ENCODE measurements at regions not wholly inside any gene's neighbourhood (a gene's known extent, or its start where the extent isn't known, plus 50 kb on each side); places are given as distances from the start of the nearest gene placed in this dataset.

DNA sequence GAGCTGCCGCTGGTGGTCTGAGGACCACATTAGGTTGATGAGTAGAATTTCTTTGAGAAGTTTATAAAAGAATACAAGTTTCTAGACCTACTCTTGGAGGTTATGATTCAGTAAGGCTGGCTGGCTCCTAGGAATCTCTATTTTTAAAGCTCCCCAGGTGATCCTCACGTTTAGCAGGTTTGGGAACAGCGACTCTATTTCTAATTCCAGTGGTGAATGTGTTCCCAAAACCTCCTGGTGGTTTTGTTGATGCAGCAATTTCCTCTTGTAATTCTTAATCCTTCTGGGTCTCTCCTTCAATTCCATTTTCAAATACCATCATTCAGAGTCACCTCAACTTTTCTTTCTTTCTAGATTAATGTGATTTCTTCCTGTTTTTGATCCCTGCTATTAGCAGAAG lies 215.9 kb upstream of the RFX3 start:
- TF ChIP-seq, protein P1, sequence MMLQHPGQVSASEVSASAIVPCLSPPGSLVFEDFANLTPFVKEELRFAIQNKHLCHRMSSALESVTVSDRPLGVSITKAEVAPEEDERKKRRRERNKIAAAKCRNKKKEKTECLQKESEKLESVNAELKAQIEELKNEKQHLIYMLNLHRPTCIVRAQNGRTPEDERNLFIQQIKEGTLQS (IDR thresholded peaks at IDR 0.05; ENCODE audit: borderline replicate concordance, extremely low read depth, low read depth, low read length), result no peak
- TF ChIP-seq, protein P2, sequence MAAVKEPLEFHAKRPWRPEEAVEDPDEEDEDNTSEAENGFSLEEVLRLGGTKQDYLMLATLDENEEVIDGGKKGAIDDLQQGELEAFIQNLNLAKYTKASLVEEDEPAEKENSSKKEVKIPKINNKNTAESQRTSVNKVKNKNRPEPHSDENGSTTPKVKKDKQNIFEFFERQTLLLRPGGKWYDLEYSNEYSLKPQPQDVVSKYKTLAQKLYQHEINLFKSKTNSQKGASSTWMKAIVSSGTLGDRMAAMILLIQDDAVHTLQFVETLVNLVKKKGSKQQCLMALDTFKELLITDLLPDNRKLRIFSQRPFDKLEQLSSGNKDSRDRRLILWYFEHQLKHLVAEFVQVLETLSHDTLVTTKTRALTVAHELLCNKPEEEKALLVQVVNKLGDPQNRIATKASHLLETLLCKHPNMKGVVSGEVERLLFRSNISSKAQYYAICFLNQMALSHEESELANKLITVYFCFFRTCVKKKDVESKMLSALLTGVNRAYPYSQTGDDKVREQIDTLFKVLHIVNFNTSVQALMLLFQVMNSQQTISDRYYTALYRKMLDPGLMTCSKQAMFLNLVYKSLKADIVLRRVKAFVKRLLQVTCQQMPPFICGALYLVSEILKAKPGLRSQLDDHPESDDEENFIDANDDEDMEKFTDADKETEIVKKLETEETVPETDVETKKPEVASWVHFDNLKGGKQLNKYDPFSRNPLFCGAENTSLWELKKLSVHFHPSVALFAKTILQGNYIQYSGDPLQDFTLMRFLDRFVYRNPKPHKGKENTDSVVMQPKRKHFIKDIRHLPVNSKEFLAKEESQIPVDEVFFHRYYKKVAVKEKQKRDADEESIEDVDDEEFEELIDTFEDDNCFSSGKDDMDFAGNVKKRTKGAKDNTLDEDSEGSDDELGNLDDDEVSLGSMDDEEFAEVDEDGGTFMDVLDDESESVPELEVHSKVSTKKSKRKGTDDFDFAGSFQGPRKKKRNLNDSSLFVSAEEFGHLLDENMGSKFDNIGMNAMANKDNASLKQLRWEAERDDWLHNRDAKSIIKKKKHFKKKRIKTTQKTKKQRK (IDR thresholded peaks at IDR 0.05; ENCODE audit: low read depth, low read length), result no peak
- no peak for TF ChIP-seq TCF3 (IDR thresholded peaks at IDR 0.05; ENCODE audit: borderline replicate concordance, insufficient read depth, low read depth, low read length)
- no peak for TF ChIP-seq RB1 (IDR thresholded peaks at IDR 0.05; ENCODE audit: borderline replicate concordance)
- no peak for TF ChIP-seq KDM1A (IDR thresholded peaks at IDR 0.05; ENCODE audit: borderline replicate concordance)
- TF ChIP-seq BACH1 (IDR thresholded peaks at IDR 0.05; ENCODE audit: borderline replicate concordance), result no peak
- no peak for TF ChIP-seq WRNIP1 (IDR thresholded peaks at IDR 0.05; ENCODE audit: borderline replicate concordance, low read depth, low read length)
- ChIA-PET CTCF (interaction anchor here (0.6 kb wide), 1 partner anchor 574 kb away, joined by 4 read pairs; no protein-coding TSS in a partner anchor), SMC1A (ENCODE audit: uncharacterized antibody, unreplicated experiment) (no interaction called here), RAD21 (ENCODE audit: unreplicated experiment) (no interaction called here), POLR2A (interaction anchor here (0.5 kb wide), 1 partner anchor 704 kb away, joined by 4 read pairs; no protein-coding TSS in a partner anchor)
- ATAC-seq, result no peak
- no TSS peak for BruUV-seq (replicated peaks)
- no peaks in the 10 kb centered on the region for H3K9me3 ChIP-seq (replicated peaks; ENCODE audit: control insufficient read depth, insufficient read depth, low read length)
- intact Hi-C loops (cut with micrococcal nuclease; ENCODE audit: unreplicated experiment) (no loop called here), in situ Hi-C loops (cut with MboI) (no loop called here)
- no peaks in the 10 kb centered on the region for H4K20me1 ChIP-seq (ENCODE audit: control insufficient read depth, insufficient read depth)
- no peaks in the 10 kb centered on the region for H3K36me3 ChIP-seq (ENCODE audit: control insufficient read depth in 2 of 2, insufficient read depth in 2 of 2, low read length in 1 of 2)
- no peak for DNase-seq (ENCODE audit: low read depth, low spot score)
- H3K4me2 ChIP-seq (ENCODE audit: control insufficient read depth, insufficient read depth), result no peak overlapping the region
- no peaks in the 10 kb centered on the region for H3K4me1 ChIP-seq (ENCODE audit: control insufficient read depth, insufficient read depth, low read length)
- H3K27ac ChIP-seq (ENCODE audit: control insufficient read depth, insufficient read depth), result no peak overlapping the region
- H3K27me3 ChIP-seq (replicated peaks in 1 of 2; ENCODE audit: control insufficient read depth in 2 of 2, insufficient read depth in 2 of 2, low read length in 1 of 2), result peaks cover 0 to 2% of the 10 kb centered on the region in 2 experiments; a peak in 1 of 4 replicates
- no peak overlapping the region for H2AFZ ChIP-seq (ENCODE audit: control insufficient read depth, low read depth, low read length)
- 29% methylated on average over 3 of the region's 3 CpGs for WGBS (ENCODE audit: insufficient coverage, insufficient replicate concordance, low lambda C conversion rate, missing lambda C conversion rate)
- H3K79me2 ChIP-seq (ENCODE audit: control insufficient read depth, insufficient read depth, low read length), result no peaks in the 10 kb centered on the region
- FAIRE-seq, result no peak
- H3K9ac ChIP-seq (ENCODE audit: control insufficient read depth, insufficient read depth, low read length), result no peak overlapping the region
- no peak overlapping the region for H3K4me3 ChIP-seq
